T-helper 2 cell treated with Interferon-gamma antibody and Interleukin-4, amounts not matched to agents 100 ng/mL and 5 ng/mL, for 36 hours (primary cell): ENCODE measurements at regions not wholly inside any gene's neighbourhood (a gene's known extent, or its start where the extent isn't known, plus 50 kb on each side); places are given as distances from the start of the nearest gene placed in this dataset.
"Not testable (repeated sequence)": the region's sequence is repeated elsewhere in the genome, so short reads cannot be mapped to it uniquely, and the experiment has no call there.

Experiments
- intact Hi-C: fragments of 100-400 bp; cut with micrococcal nuclease; formaldehyde crosslinking; loops from one replicate; pipeline ENCODE4 v1.15.1; 2023

GRCh38 chr6:21740376-21741124 is 147.0 kb downstream of the SOX4 start:
- intact Hi-C loops: no loop called here

- intact Hi-C loops: no loop called here
Observed at GRCh38 chr6:21741221-21742109, 147.9 kb downstream of the SOX4 start.

GRCh38 chr6:21742238-21742660 is 148.7 kb downstream of the SOX4 start:
- intact Hi-C loops: no loop called here

GRCh38 chr6:21744331-21744730 is 150.8 kb downstream of the SOX4 start:
- intact Hi-C loops: no loop called here

- intact Hi-C loops: no loop called here
Observed at GRCh38 chr6:21745543-21746337, 152.2 kb downstream of the SOX4 start.

GRCh38 chr6:21747441-21747840 is 153.9 kb downstream of the SOX4 start:
- intact Hi-C loops: no loop called here

GRCh38 chr6:21748343-21749056 is 154.9 kb downstream of the SOX4 start:
- intact Hi-C loops: no loop called here

GRCh38 chr6:21749754-21750153 is 156.2 kb downstream of the SOX4 start:
- intact Hi-C loops: no loop called here

GRCh38 chr6:21750575-21750974 is 157.0 kb downstream of the SOX4 start:
- intact Hi-C loops: no loop called here

GRCh38 chr6:21751608-21752007 is 158.1 kb downstream of the SOX4 start:
- intact Hi-C loops: no loop called here

- intact Hi-C loops: no loop called here
Observed at GRCh38 chr6:21752054-21752811, 158.7 kb downstream of the SOX4 start.

- intact Hi-C loops: no loop called here
Observed at GRCh38 chr6:21753241-21754108, 159.9 kb downstream of the SOX4 start.

- intact Hi-C loops: no loop called here
Observed at GRCh38 chr6:21754891-21755290, 161.3 kb downstream of the SOX4 start.

GRCh38 chr6:21756487-21756886 is 162.9 kb downstream of the SOX4 start:
- intact Hi-C loops: no loop called here

GRCh38 chr6:21757392-21757791 is 163.8 kb downstream of the SOX4 start:
- intact Hi-C loops: not testable (repeated sequence)

- intact Hi-C loops: no loop called here
Observed at GRCh38 chr6:21759721-21760120, 166.2 kb downstream of the SOX4 start.

GRCh38 chr6:21761053-21761730 is 167.6 kb downstream of the SOX4 start:
- intact Hi-C loops: not testable (repeated sequence)

GRCh38 chr6:21764989-21765388 is 171.4 kb downstream of the SOX4 start:
- intact Hi-C loops: no loop called here
